Esophagus muscularis mucosa (tissue), 4 donors: ENCODE measurements at regions not wholly inside any gene's neighbourhood (a gene's known extent, or its start where the extent isn't known, plus 50 kb on each side); places are given as distances from the start of the nearest gene placed in this dataset.

Experiments
- DNase-seq: peaks from one replicate; pipeline ENCODE4 v3.0.0-alpha.2; 2017; ENCODE audit errors: extremely low spot score
- H3K27ac ChIP-seq, 4 donors: fragments of 200-600 bp; sonication (generic); replicated peaks in 1 of 4; 1 replicate in 3 of 4; 2 replicates in 1 of 4; pipeline ENCODE4 v1.5.1; 2016 to 2019; ENCODE audit warnings: mild to moderate bottlenecking in 1 of 4
- H3K27me3 ChIP-seq, 4 donors: fragments of 200-600 bp; sonication (generic); one replicate each; pipeline versions ENCODE4 v1.5.1 to v1.6.0; 2016 to 2019
- H3K36me3 ChIP-seq, 4 donors: fragments of 200-600 bp; sonication (generic); one replicate each; pipeline ENCODE4 v1.5.1; 2016 to 2019
- H3K4me1 ChIP-seq, 4 donors: fragments of 200-600 bp; sonication (generic); one replicate each; pipeline ENCODE4 v1.5.1; 2016 to 2019
- H3K4me3 ChIP-seq, 4 donors: fragments of 200-600 bp; sonication (generic); 1 replicate in 2 of 4; 2 replicates in 2 of 4; pipeline ENCODE4 v1.5.1; 2016 to 2019; ENCODE audit warnings: mild to moderate bottlenecking in 4 of 4, moderate library complexity in 1 of 4
- H3K9me3 ChIP-seq, 4 donors: fragments of 200-600 bp; sonication (generic); 1 replicate in 3 of 4; 2 replicates in 1 of 4; pipeline ENCODE4 v1.5.1; 2016 to 2019
- EP300 ChIP-seq: sonication (generic); formaldehyde crosslinking; IDR thresholded peaks from one replicate; pipeline ENCODE4 v1.6.1; 2017; ENCODE audit warnings: antibody characterized with exemption
- POLR2A ChIP-seq: fragments of 450-650 bp; IDR thresholded peaks from one replicate; pipeline ENCODE4 v1.6.1; 2017; ENCODE audit warnings: antibody characterized with exemption, moderate library complexity, mild to moderate bottlenecking, low read depth
- POLR2AphosphoS5 ChIP-seq, 2 donors: sonication (generic); formaldehyde crosslinking; IDR thresholded peaks; one replicate each; pipeline ENCODE4 v1.6.1; 2017; ENCODE audit warnings: antibody characterized with exemption in 2 of 2
- WGBS: methylation state at CpG from one replicate; pipeline ENCODE4 v1.1.5; 2018; 5-methylcytosine and 5-hydroxymethylcytosine counted together
- intact Hi-C: fragments of 100-400 bp; cut with DNase I; formaldehyde crosslinking; loops from one replicate; pipeline ENCODE4 v1.15.1; 2023
- TF ChIP-seq, protein P1 (sequence below), 3 experiments: fragments of 200-600 bp in 2 of 3; fragments of 450-650 bp in 1 of 3; sonication (generic) in 2 of 3; IDR thresholded peaks; one replicate each; pipeline ENCODE4 v1.5.1; 2017 to 2019; ENCODE audit warnings: antibody characterized with exemption in 3 of 3, mild to moderate bottlenecking in 2 of 3, moderate library complexity in 1 of 3

- Histone ChIP-seq H3K9me3 (no peaks in the 10 kb centered on the region), H3K36me3 (no peaks in the 10 kb centered on the region), H3K4me3 (no peak overlapping the region), H3K27me3 (no peaks in the 10 kb centered on the region), H3K4me1 (no peaks in the 10 kb centered on the region), H3K27ac (no peak overlapping the region)
- no peak for DNase-seq
- no peak for TF ChIP-seq EP300
- TF ChIP-seq, protein P1, sequence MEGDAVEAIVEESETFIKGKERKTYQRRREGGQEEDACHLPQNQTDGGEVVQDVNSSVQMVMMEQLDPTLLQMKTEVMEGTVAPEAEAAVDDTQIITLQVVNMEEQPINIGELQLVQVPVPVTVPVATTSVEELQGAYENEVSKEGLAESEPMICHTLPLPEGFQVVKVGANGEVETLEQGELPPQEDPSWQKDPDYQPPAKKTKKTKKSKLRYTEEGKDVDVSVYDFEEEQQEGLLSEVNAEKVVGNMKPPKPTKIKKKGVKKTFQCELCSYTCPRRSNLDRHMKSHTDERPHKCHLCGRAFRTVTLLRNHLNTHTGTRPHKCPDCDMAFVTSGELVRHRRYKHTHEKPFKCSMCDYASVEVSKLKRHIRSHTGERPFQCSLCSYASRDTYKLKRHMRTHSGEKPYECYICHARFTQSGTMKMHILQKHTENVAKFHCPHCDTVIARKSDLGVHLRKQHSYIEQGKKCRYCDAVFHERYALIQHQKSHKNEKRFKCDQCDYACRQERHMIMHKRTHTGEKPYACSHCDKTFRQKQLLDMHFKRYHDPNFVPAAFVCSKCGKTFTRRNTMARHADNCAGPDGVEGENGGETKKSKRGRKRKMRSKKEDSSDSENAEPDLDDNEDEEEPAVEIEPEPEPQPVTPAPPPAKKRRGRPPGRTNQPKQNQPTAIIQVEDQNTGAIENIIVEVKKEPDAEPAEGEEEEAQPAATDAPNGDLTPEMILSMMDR (IDR thresholded peaks at IDR 0.05) = no peak
- no peak for TF ChIP-seq POLR2A
- TF ChIP-seq POLR2AphosphoS5 (IDR thresholded peaks at IDR 0.05) = no peak
- intact Hi-C loops = no loop called here
- WGBS = 76% methylated on average over 5 of the region's 5 CpGs
Observed at GRCh38 chr10:36036137-36036536, 394.0 kb upstream of the FZD8 start.

DNA sequence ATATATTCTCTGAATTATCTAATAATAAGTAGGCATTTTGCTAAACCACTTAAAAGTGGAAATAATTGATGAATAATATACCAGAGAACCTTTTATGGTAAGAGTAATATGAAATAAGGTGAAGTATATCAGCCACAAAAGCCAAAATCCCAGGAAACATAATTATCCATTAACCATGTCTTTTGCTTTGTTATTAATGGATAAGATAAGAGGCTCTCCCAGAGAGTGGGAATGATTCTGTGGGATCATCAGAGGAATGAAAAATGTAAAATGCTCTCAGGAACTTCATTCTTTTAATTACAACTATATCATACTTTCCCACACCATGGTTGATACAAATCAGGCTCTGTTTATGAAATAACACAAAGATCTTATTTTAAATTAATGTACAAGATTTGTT, 391.7 kb upstream of the FZD8 start:
- Histone ChIP-seq H3K9me3 (no peaks in the 10 kb centered on the region), H3K27me3 (no peaks in the 10 kb centered on the region), H3K36me3 (no peaks in the 10 kb centered on the region), H3K4me3 (no peak overlapping the region), H3K4me1 (no peaks in the 10 kb centered on the region), H3K27ac (no peak overlapping the region)
- no peak for DNase-seq
- intact Hi-C loops = no loop called here
- TF ChIP-seq, protein P1 (IDR thresholded peaks at IDR 0.05) = no peak

GRCh38 chr10:36030516-36030915, 388.4 kb upstream of the FZD8 start:
- Histone ChIP-seq H3K4me3 (no peak overlapping the region), H3K9me3 (no peaks in the 10 kb centered on the region), H3K27ac (no peak overlapping the region), H3K4me1 (no peaks in the 10 kb centered on the region), H3K36me3 (no peaks in the 10 kb centered on the region), H3K27me3 (no peaks in the 10 kb centered on the region)
- TF ChIP-seq EP300 (no peak), POLR2A (no peak), POLR2AphosphoS5 (IDR thresholded peaks at IDR 0.05) (no peak)
- TF ChIP-seq, protein P1 (IDR thresholded peaks at IDR 0.05) = no peak
- intact Hi-C loops = no loop called here
- DNase-seq = no peak
- WGBS = 71% methylated on average over 3 of the region's 3 CpGs

- Histone ChIP-seq H3K4me3 (no peak overlapping the region), H3K27ac (no peak overlapping the region), H3K9me3 (no peaks in the 10 kb centered on the region), H3K36me3 (no peaks in the 10 kb centered on the region), H3K4me1 (no peaks in the 10 kb centered on the region), H3K27me3 (no peaks in the 10 kb centered on the region)
- WGBS = 89% methylated on average over 6 of the region's 6 CpGs
- intact Hi-C loops = no loop called here
- TF ChIP-seq, protein P1 (IDR thresholded peaks at IDR 0.05) = no peak
- TF ChIP-seq POLR2AphosphoS5 (IDR thresholded peaks at IDR 0.05) = no peak
- TF ChIP-seq POLR2A = no peak
- no peak for TF ChIP-seq EP300
- DNase-seq = no peak
Observed at GRCh38 chr10:36026656-36027390, 384.7 kb upstream of the FZD8 start.

- Histone ChIP-seq H3K27me3 (no peaks in the 10 kb centered on the region), H3K36me3 (no peaks in the 10 kb centered on the region), H3K27ac (no peak overlapping the region), H3K9me3 (no peaks in the 10 kb centered on the region), H3K4me3 (no peak overlapping the region), H3K4me1 (no peaks in the 10 kb centered on the region)
- WGBS = 88% methylated on average over 6 of the region's 6 CpGs
- no peak for DNase-seq
- TF ChIP-seq, protein P1 (IDR thresholded peaks at IDR 0.05) = no peak
- TF ChIP-seq EP300 (no peak), POLR2A (no peak), POLR2AphosphoS5 (IDR thresholded peaks at IDR 0.05) (no peak)
- intact Hi-C loops = no loop called here
Observed at GRCh38 chr10:36026081-36026480, 384.0 kb upstream of the FZD8 start.
